H9 (cell line): ENCODE measurements at regions not wholly inside any gene's neighbourhood (a gene's known extent, or its start where the extent isn't known, plus 50 kb on each side); places are given as distances from the start of the nearest gene placed in this dataset.

Source experiments
- DNase-seq: peaks from one replicate; pipeline ENCODE4 v3.0.0-alpha.2; 2017
- H2AFZ ChIP-seq: one replicate; pipeline ENCODE4 v1.6.1; 2013; ENCODE audit warnings: mild to moderate bottlenecking, low read length, control low read depth, moderate library complexity
- H2AK5ac ChIP-seq: 2 replicates; pipeline ENCODE4 v1.6.1; 2013; ENCODE audit warnings: low read length, control low read depth, mixed read lengths; ENCODE audit not compliant: insufficient read length
- H2BK120ac ChIP-seq: one replicate; pipeline ENCODE4 v1.6.1; 2013; ENCODE audit warnings: low read depth, mild to moderate bottlenecking, low read length, control low read depth, inconsistent platforms; ENCODE audit not compliant: poor library complexity, severe bottlenecking
- H2BK12ac ChIP-seq: 2 replicates; pipeline ENCODE4 v1.6.1; 2013; ENCODE audit warnings: low read length, control low read depth, mixed read lengths, low read depth; ENCODE audit not compliant: insufficient read length
- H2BK15ac ChIP-seq: 2 replicates; pipeline ENCODE4 v1.6.1; 2013; ENCODE audit warnings: low read depth, low read length, control low read depth
- H2BK20ac ChIP-seq: one replicate; pipeline ENCODE4 v1.6.1; 2013; ENCODE audit warnings: low read depth, mild to moderate bottlenecking, low read length, control low read depth, inconsistent platforms; ENCODE audit not compliant: poor library complexity, severe bottlenecking
- H2BK5ac ChIP-seq: 2 replicates; pipeline ENCODE4 v1.6.1; 2013; ENCODE audit warnings: low read length, control low read depth, mixed read lengths; ENCODE audit not compliant: insufficient read length
- H3K14ac ChIP-seq: 2 replicates; pipeline ENCODE4 v1.6.1; 2013; ENCODE audit warnings: low read length, control low read depth; ENCODE audit not compliant: insufficient read depth
- H3K18ac ChIP-seq: 2 replicates; pipeline ENCODE4 v1.6.1; 2013; ENCODE audit warnings: low read depth, mild to moderate bottlenecking, mixed read lengths, low read length, control low read depth; ENCODE audit not compliant: insufficient read length
- H3K23ac ChIP-seq: 2 replicates; pipeline ENCODE4 v1.6.1; 2013; ENCODE audit warnings: low read length, control low read depth, mixed read lengths, low read depth; ENCODE audit not compliant: insufficient read length
- H3K23me2 ChIP-seq: 2 replicates; pipeline ENCODE4 v1.6.1; 2013; ENCODE audit warnings: low read depth, mild to moderate bottlenecking, mixed read lengths, low read length, control low read depth; ENCODE audit not compliant: insufficient read length, poor library complexity, severe bottlenecking
- H3K27ac ChIP-seq: 2 replicates; pipeline ENCODE4 v1.5.1; 2013; ENCODE audit warnings: low read length, control low read depth, mixed read lengths, low read depth; ENCODE audit not compliant: insufficient read length
- H3K27me3 ChIP-seq: 2 replicates; pipeline ENCODE4 v1.6.1; 2013; ENCODE audit warnings: low read length, control low read depth, inconsistent platforms; ENCODE audit not compliant: insufficient read depth
- H3K4ac ChIP-seq: 2 replicates; pipeline ENCODE4 v1.6.1; 2013; ENCODE audit warnings: low read depth, mild to moderate bottlenecking, control low read depth, inconsistent platforms, low read length, moderate library complexity
- H3K4me1 ChIP-seq: 2 replicates; pipeline ENCODE4 v1.6.1; 2013; ENCODE audit warnings: low read length, control low read depth, inconsistent platforms; ENCODE audit not compliant: insufficient read depth
- H3K4me2 ChIP-seq: 2 replicates; pipeline ENCODE4 v1.6.1; 2013; ENCODE audit warnings: low read length, control low read depth, mixed read lengths; ENCODE audit not compliant: insufficient read length, insufficient read depth
- H3K56ac ChIP-seq: 2 replicates; pipeline ENCODE4 v1.6.1; 2013; ENCODE audit warnings: low read depth, mild to moderate bottlenecking, mixed read lengths, low read length, control low read depth; ENCODE audit not compliant: insufficient read length
- H3K79me1 ChIP-seq: 2 replicates; pipeline ENCODE4 v1.6.1; 2013; ENCODE audit warnings: low read depth, mild to moderate bottlenecking, moderate library complexity, low read length, control low read depth, inconsistent platforms; ENCODE audit not compliant: insufficient read depth, poor library complexity, severe bottlenecking
- H3K79me2 ChIP-seq: 2 replicates; pipeline ENCODE4 v1.6.1; 2013; ENCODE audit warnings: low read length, control low read depth, inconsistent platforms; ENCODE audit not compliant: insufficient read depth
- H3K9ac ChIP-seq: 2 replicates; pipeline ENCODE4 v1.6.1; 2013; ENCODE audit warnings: low read length, control low read depth, mixed read lengths; ENCODE audit not compliant: insufficient read length; ENCODE audit errors: extremely low read depth
- H3K9me3 ChIP-seq: one replicate; pipeline ENCODE4 v1.6.1; 2013; ENCODE audit warnings: low read depth, low read length, inconsistent platforms; ENCODE audit not compliant: control insufficient read depth
- H3T11ph ChIP-seq: one replicate; pipeline ENCODE4 v1.6.1; 2013; ENCODE audit warnings: mild to moderate bottlenecking, low read length, control low read depth, inconsistent platforms
- H4K20me1 ChIP-seq: one replicate; pipeline ENCODE4 v1.6.1; 2013; ENCODE audit not compliant: control insufficient read depth, insufficient read length, insufficient read depth
- H4K5ac ChIP-seq: 2 replicates; pipeline ENCODE4 v1.6.1; 2013; ENCODE audit warnings: low read depth, mild to moderate bottlenecking, mixed read lengths, low read length, control low read depth; ENCODE audit not compliant: insufficient read length
- H4K8ac ChIP-seq: replicated peaks from 2 replicates; pipeline ENCODE4 v1.6.1; 2013; ENCODE audit warnings: low read length, control low read depth, mixed read lengths, low read depth; ENCODE audit not compliant: insufficient read length
- H4K91ac ChIP-seq: 2 replicates; pipeline ENCODE4 v1.6.1; 2013; ENCODE audit warnings: low read depth, mild to moderate bottlenecking, moderate library complexity, mixed read lengths, low read length, control low read depth; ENCODE audit not compliant: insufficient read length
- H3K27ac Mint-ChIP-seq, 3 experiments: 2 replicates in 2 of 3; 3 replicates in 1 of 3; pipeline ENCODE4 v1.8.0; 2020 to 2021; ENCODE audit warnings: mixed read lengths in 3 of 3, mild to moderate bottlenecking in 1 of 3, moderate library complexity in 1 of 3
- H3K27me3 Mint-ChIP-seq: 2 replicates; pipeline ENCODE4 v1.8.0; 2021; ENCODE audit warnings: low read depth, mild to moderate bottlenecking, moderate library complexity, mixed read lengths
- H3K36me3 Mint-ChIP-seq, 3 experiments: 2 replicates in 2 of 3; 3 replicates in 1 of 3; pipeline ENCODE4 v1.8.0; 2020 to 2021; ENCODE audit warnings: low read depth in 3 of 3, mixed read lengths in 3 of 3; ENCODE audit not compliant: insufficient read depth in 1 of 3
- H3K4me1 Mint-ChIP-seq, 2 experiments: 2 replicates each; pipeline ENCODE4 v1.8.0; 2020; ENCODE audit warnings: mixed read lengths in 2 of 2
- H3K4me3 Mint-ChIP-seq, 2 experiments: 2 replicates in 1 of 2; 3 replicates in 1 of 2; pipeline ENCODE4 v1.8.0; 2020 to 2021; ENCODE audit warnings: mild to moderate bottlenecking in 2 of 2, mixed read lengths in 2 of 2, moderate library complexity in 1 of 2
- H3K9me3 Mint-ChIP-seq, 2 experiments: 2 replicates in 1 of 2; 3 replicates in 1 of 2; pipeline ENCODE4 v1.8.0; 2020; ENCODE audit warnings: mild to moderate bottlenecking in 2 of 2, mixed read lengths in 2 of 2, moderate library complexity in 1 of 2
- CTCF ChIP-seq: fragments of 200-600 bp; sonication (generic); conservative IDR thresholded peaks from 3 replicates; pipeline ENCODE4 v1.8.0; 2021; ENCODE audit warnings: antibody characterized with exemption, mild to moderate bottlenecking
- WGBS: extraction: QIAGEN DNeasy Blood & Tissue Kit; methylation state at CpG from one replicate; pipeline ENCODE4 v1.1.7; 2013; ENCODE audit warnings: missing lambda C conversion rate, low lambda C conversion rate, mixed read lengths; ENCODE audit not compliant: insufficient read length; ENCODE audit errors: extremely low coverage; 5-methylcytosine and 5-hydroxymethylcytosine counted together

- no CpG with 5 or more reads among the region's 1 CpG for WGBS
- H3T11ph ChIP-seq, result no peak overlapping the region
- H2BK12ac ChIP-seq, result no peak overlapping the region
- TF ChIP-seq CTCF, result no peak
- no peak overlapping the region for H3K4me2 ChIP-seq
- H2BK20ac ChIP-seq, result no peak overlapping the region
- H3K23ac ChIP-seq, result no peak overlapping the region
- no peak overlapping the region for H3K14ac ChIP-seq
- H3K4me3 Mint-ChIP-seq, result no peak overlapping the region
- no peak overlapping the region for H3K56ac ChIP-seq
- H2BK5ac ChIP-seq, result no peak overlapping the region
- no peak overlapping the region for H3K27ac Mint-ChIP-seq
- no peaks in the 10 kb centered on the region for H3K27me3 ChIP-seq
- no peaks in the 10 kb centered on the region for H3K27me3 Mint-ChIP-seq
- no peak overlapping the region for H2BK15ac ChIP-seq
- H3K79me2 ChIP-seq, result no peaks in the 10 kb centered on the region
- DNase-seq, result no peak
- no peak overlapping the region for H4K8ac ChIP-seq
- peaks cover 6% of the 10 kb centered on the region in 2 experiments; a peak in 4 of 5 replicates for H3K9me3 Mint-ChIP-seq
- H4K20me1 ChIP-seq, result no peaks in the 10 kb centered on the region
- H2AK5ac ChIP-seq, result no peak overlapping the region
- no peak overlapping the region for H3K9ac ChIP-seq
- H3K18ac ChIP-seq, result no peak overlapping the region
- H4K5ac ChIP-seq, result no peak overlapping the region
- no peaks in the 10 kb centered on the region for H3K23me2 ChIP-seq
- H3K9me3 ChIP-seq, result no peaks in the 10 kb centered on the region
- peaks cover 0 to 17% (median 5%) of the 10 kb centered on the region in 3 experiments; a peak in 4 of 7 replicates for H3K36me3 Mint-ChIP-seq
- H3K4me1 ChIP-seq, result no peaks in the 10 kb centered on the region
- H3K27ac ChIP-seq, result no peak overlapping the region
- no peak overlapping the region for H3K4ac ChIP-seq
- H2AFZ ChIP-seq, result no peak overlapping the region
- no peak overlapping the region for H2BK120ac ChIP-seq
- no peaks in the 10 kb centered on the region for H3K79me1 ChIP-seq
- H3K4me1 Mint-ChIP-seq, result peaks cover 0 to 6% of the 10 kb centered on the region in 2 experiments; a peak in 2 of 4 replicates
- no peak overlapping the region for H4K91ac ChIP-seq
These were observed 880.1 kb downstream of the DNAJB9 start for GRCh38 chr7:109449760-109450159.
